ENCODE measurements at regions not wholly inside any gene's neighbourhood (a gene's known extent, or its start where the extent isn't known, plus 50 kb on each side); places are given as distances from the start of the nearest gene placed in this dataset.

- no peak for TF ChIP-seq ZNF134 (CRISPR knock-in tag; conservative IDR thresholded peaks at IDR 0.05)
- no peak for TF ChIP-seq PHB2 (IDR thresholded peaks at IDR 0.05; ENCODE audit: low read depth)
Measured at GRCh38 chr18:11367351-11367750, 218.0 kb upstream of the PIEZO2 start (continued).

GRCh38 chr18:11366410-11366809, 217.0 kb upstream of the PIEZO2 start:
- Histone ChIP-seq H3K9ac (ENCODE audit: insufficient read depth in 1 of 2, low read depth in 2 of 2, low read length in 2 of 2) (no peak overlapping the region), H2AFZ (ENCODE audit: low read depth, low read length) (no peak overlapping the region), H3K27me3 (ENCODE audit: control insufficient read depth in 2 of 2, insufficient read depth in 2 of 2, low read length in 2 of 2) (no peaks in the 10 kb centered on the region), H3K4me1 (replicated peaks in 1 of 2; ENCODE audit: control insufficient read depth in 2 of 2, insufficient read depth in 2 of 2, low read length in 2 of 2) (no peaks in the 10 kb centered on the region), H3K4me2 (ENCODE audit: insufficient read depth, low read length) (no peak overlapping the region), H3K79me2 (ENCODE audit: control insufficient read depth, insufficient read depth, low read length) (no peaks in the 10 kb centered on the region), H3K27ac (ENCODE audit: extremely low read depth, low read depth, low read length) (no peak overlapping the region), H3K4me3 (no peak overlapping the region), H3K36me3 (ENCODE audit: control insufficient read depth, insufficient read depth, low read length) (no peaks in the 10 kb centered on the region), H3K9me1 (ENCODE audit: control insufficient read depth, insufficient read depth, low read length) (no peaks in the 10 kb centered on the region), H4K20me1 (replicated peaks; ENCODE audit: control insufficient read depth, insufficient read depth, low read length) (no peaks in the 10 kb centered on the region), H3K9me3 (replicated peaks; ENCODE audit: control insufficient read depth, insufficient read depth, low read depth, low read length) (no peaks in the 10 kb centered on the region)
- no peak for DNase-seq (ENCODE audit: extremely low read depth in 1 of 4, low spot score in 3 of 4)
- TF ChIP-seq TCF3 (CRISPR knock-in tag; IDR thresholded peaks at IDR 0.05) (no peak), NR2F6 (CRISPR knock-in tag; IDR thresholded peaks at IDR 0.05) (no peak), PTBP1 (IDR thresholded peaks at IDR 0.05; ENCODE audit: low read depth, low read length) (no peak), AFF1 (IDR thresholded peaks at IDR 0.05; ENCODE audit: low read depth in 1 of 2, partially characterized antibody in 2 of 2) (no peak)
- no TSS peak for BruUV-seq (replicated peaks)
- ATAC-seq, result no peak
- intact Hi-C loops (cut with micrococcal nuclease) (no loop called here), in situ Hi-C loops (cut with MboI) (no loop called here)
- CTCF ChIA-PET (ENCODE audit: low intra/inter-chr PET ratio), result no interaction called here
- POLR2A ChIA-PET, result no interaction called here
- 0% methylated on average over 4 of the region's 4 CpGs for WGBS (ENCODE audit: insufficient coverage, low coverage, missing lambda C conversion rate)
- FAIRE-seq, result no peak

Data from K562 (cell line).